WI38 (cell line): ENCODE measurements at regions not wholly inside any gene's neighbourhood (a gene's known extent, or its start where the extent isn't known, plus 50 kb on each side); places are given as distances from the start of the nearest gene placed in this dataset.

Source experiments
- H3K4me3 ChIP-seq: 2 replicates; pipeline ENCODE4 v1.5.1; 2011; ENCODE audit warnings: low read depth, mild to moderate bottlenecking, control low read depth, low read length
- CTCF ChIP-seq: IDR thresholded peaks from 2 replicates; pipeline ENCODE4 v1.5.1; 2012; ENCODE audit warnings: low read depth, mild to moderate bottlenecking, control low read depth, low read length

- H3K4me3 ChIP-seq, result no peak overlapping the region
- no peak for TF ChIP-seq CTCF
Observed at GRCh38 chr20:40748182-40748581, 59.1 kb upstream of the MAFB start.

GRCh38 chr20:40749985-40750506 is 61.0 kb upstream of the MAFB start:
- H3K4me3 ChIP-seq, result no peak overlapping the region
- no peak for TF ChIP-seq CTCF

- TF ChIP-seq CTCF, result no peak
- H3K4me3 ChIP-seq, result no peak overlapping the region
Observed at GRCh38 chr20:40750541-40751035, 61.6 kb upstream of the MAFB start.

- no peak for TF ChIP-seq CTCF
- H3K4me3 ChIP-seq, result no peak overlapping the region
Observed at GRCh38 chr20:40753472-40753871, 64.4 kb upstream of the MAFB start.

- TF ChIP-seq CTCF, result no peak
- H3K4me3 ChIP-seq, result no peak overlapping the region
Observed at GRCh38 chr20:40754339-40754943, 65.4 kb upstream of the MAFB start.

GRCh38 chr20:40757087-40757486 is 68.1 kb upstream of the MAFB start:
- TF ChIP-seq CTCF, result no peak
- no peak overlapping the region for H3K4me3 ChIP-seq

- TF ChIP-seq CTCF, result no peak
- H3K4me3 ChIP-seq, result no peak overlapping the region
Observed at GRCh38 chr20:40758790-40759189, 69.8 kb upstream of the MAFB start.
